ENCODE measurements at regions not wholly inside any gene's neighbourhood (a gene's known extent, or its start where the extent isn't known, plus 50 kb on each side); places are given as distances from the start of the nearest gene placed in this dataset.
"Not testable (repeated sequence)": the region's sequence is repeated elsewhere in the genome, so short reads cannot be mapped to it uniquely, and the experiment has no call there.

- no peak for DNase-seq (ENCODE audit: low read depth)
Observed at GRCh38 chr2:22079583-22079982, 955.8 kb downstream of the TDRD15 start.

GRCh38 chr2:22086726-22087125 lies 963.0 kb downstream of the TDRD15 start:
- DNase-seq (ENCODE audit: low read depth): no peak

- not testable (repeated sequence) for DNase-seq (ENCODE audit: low read depth)
Observed at GRCh38 chr2:22103617-22104016, 979.8 kb downstream of the TDRD15 start.

- DNase-seq (ENCODE audit: low read depth): no peak
Observed at GRCh38 chr2:22110244-22110651, 986.5 kb downstream of the TDRD15 start.

GRCh38 chr2:22124003-22124402 lies 1000.2 kb downstream of the TDRD15 start:
- no peak for DNase-seq (ENCODE audit: low read depth)

GRCh38 chr2:22126106-22126505 lies 1002.3 kb downstream of the TDRD15 start:
- no peak for DNase-seq (ENCODE audit: low read depth)

- no peak for DNase-seq (ENCODE audit: low read depth)
Observed at GRCh38 chr2:22126978-22127377, 1003.2 kb downstream of the TDRD15 start.

GRCh38 chr2:22134421-22134820 lies 1010.7 kb downstream of the TDRD15 start:
- no peak for DNase-seq (ENCODE audit: low read depth)

GRCh38 chr2:22136446-22136845 lies 1012.7 kb downstream of the TDRD15 start:
- no peak for DNase-seq (ENCODE audit: low read depth)

- DNase-seq (ENCODE audit: low read depth): no peak
Observed at GRCh38 chr2:22143840-22144239, 1020.1 kb downstream of the TDRD15 start.

- no peak for DNase-seq (ENCODE audit: low read depth)
Observed at GRCh38 chr2:22153931-22154613, 1030.3 kb downstream of the TDRD15 start.

- DNase-seq (ENCODE audit: low read depth): not testable (repeated sequence)
Observed at GRCh38 chr2:22156661-22157060, 1032.9 kb downstream of the TDRD15 start.

GRCh38 chr2:22167256-22167655 lies 1043.5 kb downstream of the TDRD15 start:
- no peak for DNase-seq (ENCODE audit: low read depth)

- no peak for DNase-seq (ENCODE audit: low read depth)
Observed at GRCh38 chr2:22175003-22175402, 1051.2 kb downstream of the TDRD15 start.

GRCh38 chr2:22185251-22185650 lies 1061.5 kb downstream of the TDRD15 start:
- no peak for DNase-seq (ENCODE audit: low read depth)

GRCh38 chr2:22186261-22186828 lies 1062.6 kb downstream of the TDRD15 start:
- not testable (repeated sequence) for DNase-seq (ENCODE audit: low read depth)

GRCh38 chr2:22189893-22190480 lies 1066.2 kb downstream of the TDRD15 start:
- DNase-seq (ENCODE audit: low read depth): no peak

GRCh38 chr2:22194218-22194617 lies 1070.5 kb downstream of the TDRD15 start:
- DNase-seq (ENCODE audit: low read depth): no peak

GRCh38 chr2:22196806-22197205 lies 1073.0 kb downstream of the TDRD15 start:
- DNase-seq (ENCODE audit: low read depth): no peak

- DNase-seq (ENCODE audit: low read depth): no peak
Observed at GRCh38 chr2:22198381-22199283, 1074.9 kb downstream of the TDRD15 start.

GRCh38 chr2:22199994-22200393 lies 1076.2 kb downstream of the TDRD15 start:
- no peak for DNase-seq (ENCODE audit: low read depth)

- no peak for DNase-seq (ENCODE audit: low read depth)
Observed at GRCh38 chr2:22209545-22209944, 1085.8 kb downstream of the TDRD15 start.
